ENCODE measurements at regions not wholly inside any gene's neighbourhood (a gene's known extent, or its start where the extent isn't known, plus 50 kb on each side); places are given as distances from the start of the nearest gene placed in this dataset.

DNA sequence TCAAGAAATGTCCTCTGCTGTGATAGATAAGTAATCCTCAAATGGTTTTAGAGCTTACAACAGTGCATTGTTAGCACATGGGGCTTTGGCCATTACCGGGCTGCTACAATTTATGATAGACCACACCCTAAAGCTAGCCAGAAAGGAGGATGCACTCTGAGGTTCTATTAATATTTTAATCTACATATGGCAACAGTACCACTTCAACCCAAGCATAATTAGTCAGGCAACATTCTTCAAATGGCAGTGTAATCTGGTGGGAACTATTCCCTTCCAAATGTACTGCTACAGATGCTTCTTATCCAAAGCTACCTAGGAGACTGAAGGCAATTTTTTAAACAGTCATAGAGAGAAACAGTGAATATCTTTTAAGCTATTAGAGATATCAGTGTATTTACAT lies 697.6 kb downstream of the KCNA4 start:
- Histone ChIP-seq H3K27me3 (ENCODE audit: insufficient read depth in 3 of 3, low read length in 2 of 3) (no peaks in the 10 kb centered on the region), H3K9me3 (no peaks in the 10 kb centered on the region), H3K36me3 (ENCODE audit: insufficient read depth in 1 of 2, low read depth in 1 of 2) (no peaks in the 10 kb centered on the region), H3K4me1 (no peaks in the 10 kb centered on the region), H3K27ac (no peak overlapping the region), H3K4me3 (no peak overlapping the region)
- intact Hi-C loops (cut with DNase I), result no loop called here
- TF ChIP-seq CTCF (IDR thresholded peaks at IDR 0.05), result no peak
- ATAC-seq (no peak), DNase-seq (no peak)
- 71 to 77% (median 75%) methylated on average over 1 of the region's 1 CpG for WGBS, 3 donors

- intact Hi-C loops (cut with DNase I), result no loop called here
- DNase-seq, result no peak
- Histone ChIP-seq H3K4me3 (no peak overlapping the region), H3K4me1 (no peaks in the 10 kb centered on the region), H3K36me3 (ENCODE audit: insufficient read depth in 1 of 2, low read depth in 1 of 2) (no peaks in the 10 kb centered on the region), H3K9me3 (no peaks in the 10 kb centered on the region), H3K27me3 (ENCODE audit: insufficient read depth in 3 of 3, low read length in 2 of 3) (no peaks in the 10 kb centered on the region), H3K27ac (no peak overlapping the region)
- no peak for TF ChIP-seq CTCF (IDR thresholded peaks at IDR 0.05)
- 60 to 67% (median 64%) methylated on average over 3 of the region's 3 CpGs for WGBS, 3 donors
- ATAC-seq, result no peak
Observed at GRCh38 chr11:29318134-29318845, 698.5 kb downstream of the KCNA4 start.

DNA sequence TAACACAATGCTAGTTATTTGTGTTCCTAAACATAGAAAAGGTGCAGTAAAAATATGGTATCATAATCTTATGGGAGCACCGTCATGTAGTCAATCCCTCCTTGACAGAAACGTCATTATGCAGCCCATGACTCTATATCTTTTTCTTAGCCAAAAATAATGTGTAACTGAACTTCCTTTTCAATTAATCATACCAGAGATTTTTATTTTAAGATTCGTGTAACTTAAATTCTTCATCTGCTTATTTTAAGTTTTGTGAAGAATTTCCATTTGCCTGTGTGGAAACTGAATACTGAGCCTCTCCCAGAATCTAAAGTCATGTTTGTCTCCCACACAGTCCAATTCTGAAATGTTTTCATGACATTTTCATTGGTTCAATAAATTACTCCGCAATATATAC lies 699.1 kb downstream of the KCNA4 start:
- H3K9me3 ChIP-seq, result no peaks in the 10 kb centered on the region
- intact Hi-C loops (cut with DNase I), result no loop called here
- H3K27ac ChIP-seq, result no peak overlapping the region
- no peak overlapping the region for H3K4me3 ChIP-seq
- H3K4me1 ChIP-seq, result no peaks in the 10 kb centered on the region
- no peak for TF ChIP-seq CTCF (IDR thresholded peaks at IDR 0.05)
- no peak for ATAC-seq
- no peak for DNase-seq
- no peaks in the 10 kb centered on the region for H3K36me3 ChIP-seq (ENCODE audit: insufficient read depth in 1 of 2, low read depth in 1 of 2)
- no peaks in the 10 kb centered on the region for H3K27me3 ChIP-seq (ENCODE audit: insufficient read depth in 3 of 3, low read length in 2 of 3)
- 70 to 83% (median 78%) methylated on average over 4 of the region's 4 CpGs for WGBS, 3 donors

DNA sequence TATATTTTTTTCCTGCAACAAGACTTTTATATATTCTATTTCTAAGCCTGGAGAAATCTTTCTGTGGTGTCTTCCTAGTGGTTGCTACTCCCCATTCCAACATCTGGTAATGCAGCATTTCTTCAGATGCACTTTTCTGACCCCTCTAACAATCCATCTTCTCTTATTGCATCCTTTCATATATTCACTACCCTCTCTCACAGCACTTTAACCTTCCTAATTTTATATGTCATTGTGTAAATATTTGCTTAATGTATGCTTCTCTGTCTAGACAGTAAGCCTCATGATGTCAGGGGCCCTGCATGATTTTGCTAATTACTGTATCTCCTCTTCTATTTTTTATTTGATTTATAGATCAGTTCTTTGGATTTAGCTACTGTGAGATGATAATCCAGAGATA lies 701.6 kb downstream of the KCNA4 start:
- TF ChIP-seq CTCF (IDR thresholded peaks at IDR 0.05), result no peak

DNA sequence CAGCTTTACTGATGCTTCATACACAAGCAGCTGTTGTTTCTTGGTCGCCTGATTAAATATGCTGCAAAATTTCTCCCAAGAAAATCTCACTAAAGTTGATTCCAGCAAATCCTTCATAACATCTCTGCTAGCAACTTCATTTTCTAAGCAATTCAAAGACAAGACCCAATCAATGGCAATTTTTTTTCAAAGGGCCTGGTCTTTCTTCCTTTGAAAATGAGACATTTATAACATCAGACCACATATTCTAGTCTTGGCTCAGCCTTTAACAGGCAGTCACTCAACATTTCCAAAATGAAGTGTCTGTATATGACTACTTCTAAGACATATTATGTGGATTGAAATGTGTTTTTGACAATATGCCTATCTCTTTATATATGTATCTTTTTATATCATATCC lies 702.6 kb downstream of the KCNA4 start:
- Histone ChIP-seq H3K27ac (no peak overlapping the region), H3K27me3 (ENCODE audit: insufficient read depth in 3 of 3, low read length in 2 of 3) (no peaks in the 10 kb centered on the region), H3K4me1 (no peaks in the 10 kb centered on the region), H3K9me3 (no peaks in the 10 kb centered on the region), H3K4me3 (no peak overlapping the region), H3K36me3 (ENCODE audit: insufficient read depth in 1 of 2, low read depth in 1 of 2) (no peaks in the 10 kb centered on the region)
- no peak for TF ChIP-seq CTCF (IDR thresholded peaks at IDR 0.05)
- WGBS, 3 donors, result 63 to 72% (median 64%) methylated on average over 1 of the region's 1 CpG
- intact Hi-C loops (cut with DNase I), result no loop called here
- DNase-seq (no peak), ATAC-seq (no peak)

More for the DNA sequence above, 701.6 kb downstream of the KCNA4 start:
- intact Hi-C loops (cut with DNase I), result no loop called here
- H3K27me3 ChIP-seq (ENCODE audit: insufficient read depth in 3 of 3, low read length in 2 of 3), result no peaks in the 10 kb centered on the region
- H3K9me3 ChIP-seq, result no peaks in the 10 kb centered on the region
- no peak for ATAC-seq
- no peaks in the 10 kb centered on the region for H3K36me3 ChIP-seq (ENCODE audit: insufficient read depth in 1 of 2, low read depth in 1 of 2)
- DNase-seq, result no peak
- H3K4me1 ChIP-seq, result no peaks in the 10 kb centered on the region
- H3K4me3 ChIP-seq, result no peak overlapping the region
- no peak overlapping the region for H3K27ac ChIP-seq

Data from psoas muscle (tissue), 7 donors.